ENCODE measurements at regions not wholly inside any gene's neighbourhood (a gene's known extent, or its start where the extent isn't known, plus 50 kb on each side); places are given as distances from the start of the nearest gene placed in this dataset.

DNA sequence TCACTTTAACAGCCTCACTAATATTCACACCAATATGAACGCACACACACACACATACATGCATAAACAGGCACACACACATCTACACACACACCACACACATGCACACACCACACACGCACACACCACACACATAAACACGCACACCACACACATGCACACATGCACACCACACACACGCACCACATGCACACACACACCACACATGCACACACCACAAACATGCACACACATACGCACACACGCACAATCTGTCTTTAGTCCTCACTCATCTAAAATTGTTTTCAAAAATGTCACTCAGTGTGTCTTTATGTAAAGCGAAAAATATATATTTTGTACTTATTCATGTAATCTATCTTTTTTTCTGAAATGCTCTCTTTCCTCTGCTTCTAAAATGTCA is 158.1 kb upstream of the SGCG start:
- TF ChIP-seq, protein P1, sequence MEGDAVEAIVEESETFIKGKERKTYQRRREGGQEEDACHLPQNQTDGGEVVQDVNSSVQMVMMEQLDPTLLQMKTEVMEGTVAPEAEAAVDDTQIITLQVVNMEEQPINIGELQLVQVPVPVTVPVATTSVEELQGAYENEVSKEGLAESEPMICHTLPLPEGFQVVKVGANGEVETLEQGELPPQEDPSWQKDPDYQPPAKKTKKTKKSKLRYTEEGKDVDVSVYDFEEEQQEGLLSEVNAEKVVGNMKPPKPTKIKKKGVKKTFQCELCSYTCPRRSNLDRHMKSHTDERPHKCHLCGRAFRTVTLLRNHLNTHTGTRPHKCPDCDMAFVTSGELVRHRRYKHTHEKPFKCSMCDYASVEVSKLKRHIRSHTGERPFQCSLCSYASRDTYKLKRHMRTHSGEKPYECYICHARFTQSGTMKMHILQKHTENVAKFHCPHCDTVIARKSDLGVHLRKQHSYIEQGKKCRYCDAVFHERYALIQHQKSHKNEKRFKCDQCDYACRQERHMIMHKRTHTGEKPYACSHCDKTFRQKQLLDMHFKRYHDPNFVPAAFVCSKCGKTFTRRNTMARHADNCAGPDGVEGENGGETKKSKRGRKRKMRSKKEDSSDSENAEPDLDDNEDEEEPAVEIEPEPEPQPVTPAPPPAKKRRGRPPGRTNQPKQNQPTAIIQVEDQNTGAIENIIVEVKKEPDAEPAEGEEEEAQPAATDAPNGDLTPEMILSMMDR (conservative IDR thresholded peaks at IDR 0.05) = no peak
- no peak for TF ChIP-seq EZH2 (IDR thresholded peaks at IDR 0.05; ENCODE audit: low read depth)
